ENCODE measurements at regions not wholly inside any gene's neighbourhood (a gene's known extent, or its start where the extent isn't known, plus 50 kb on each side); places are given as distances from the start of the nearest gene placed in this dataset.

GRCh38 chr6:40907198-40907701, 131.8 kb downstream of the UNC5CL start:
- peak; percentile 41 for DNase-seq (ENCODE audit: low spot score)

- peak; percentile 48 for DNase-seq (ENCODE audit: low spot score)
Measured at GRCh38 chr6:40906759-40907158, 132.3 kb downstream of the UNC5CL start.

- no peak for DNase-seq (ENCODE audit: low spot score)
Measured at GRCh38 chr6:40904583-40905194, 134.3 kb downstream of the UNC5CL start.

- DNase-seq (ENCODE audit: low spot score): no peak
Measured at GRCh38 chr6:40903456-40903855, 135.6 kb downstream of the UNC5CL start.

- DNase-seq (ENCODE audit: low spot score): no peak
Measured at GRCh38 chr6:40901322-40902055, 137.5 kb downstream of the UNC5CL start.

GRCh38 chr6:40900791-40901190, 138.2 kb downstream of the UNC5CL start:
- no peak for DNase-seq (ENCODE audit: low spot score)

GRCh38 chr6:40899684-40900155, 139.3 kb downstream of the UNC5CL start:
- no peak for DNase-seq (ENCODE audit: low spot score)

- no peak for DNase-seq (ENCODE audit: low spot score)
Measured at GRCh38 chr6:40898073-40898472, 140.9 kb downstream of the UNC5CL start.

GRCh38 chr6:40897390-40898003, 141.5 kb downstream of the UNC5CL start:
- no peak for DNase-seq (ENCODE audit: low spot score)

GRCh38 chr6:40896696-40897095, 142.3 kb downstream of the UNC5CL start:
- DNase-seq (ENCODE audit: low spot score): no peak

- peak; percentile 24 for DNase-seq (ENCODE audit: low spot score)
Measured at GRCh38 chr6:40894962-40895799, 143.8 kb downstream of the UNC5CL start.

GRCh38 chr6:40893021-40893420, 146.0 kb downstream of the UNC5CL start:
- no peak for DNase-seq (ENCODE audit: low spot score)

GRCh38 chr6:40892223-40892622, 146.8 kb downstream of the UNC5CL start:
- DNase-seq (ENCODE audit: low spot score): no peak

- DNase-seq (ENCODE audit: low spot score): no peak
Measured at GRCh38 chr6:40891686-40892085, 147.3 kb downstream of the UNC5CL start.

- DNase-seq (ENCODE audit: low spot score): no peak
Measured at GRCh38 chr6:40891131-40891530, 147.9 kb downstream of the UNC5CL start.

- no peak for DNase-seq (ENCODE audit: low spot score)
Measured at GRCh38 chr6:40889137-40889832, 149.7 kb downstream of the UNC5CL start.

GRCh38 chr6:40888456-40888990, 150.5 kb downstream of the UNC5CL start:
- no peak for DNase-seq (ENCODE audit: low spot score)

- no peak for DNase-seq (ENCODE audit: low spot score)
Measured at GRCh38 chr6:40887792-40888340, 151.2 kb downstream of the UNC5CL start.

- DNase-seq (ENCODE audit: low spot score): no peak
Measured at GRCh38 chr6:40887079-40887791, 151.8 kb downstream of the UNC5CL start.

GRCh38 chr6:40885139-40885774, 153.8 kb downstream of the UNC5CL start:
- DNase-seq (ENCODE audit: low spot score): no peak

All from LoVo (cell line).